OCI-LY1 (cell line): ENCODE measurements at regions not wholly inside any gene's neighbourhood (a gene's known extent, or its start where the extent isn't known, plus 50 kb on each side); places are given as distances from the start of the nearest gene placed in this dataset.

ENCODE experiments used
- CTCF ChIP-seq: fragments of 200-600 bp; sonication (generic), shearing (Covaris generic); IDR thresholded peaks from 2 replicates; pipeline ENCODE4 v1.5.1; 2017; ENCODE audit warnings: mild to moderate bottlenecking, antibody characterized with exemption, low read length, moderate library complexity, mixed read lengths
- EZH2 ChIP-seq: fragments of 200-600 bp; sonication (generic), shearing (Covaris generic); IDR thresholded peaks from 2 replicates; pipeline ENCODE4 v1.8.0; 2017; ENCODE audit warnings: borderline replicate concordance, mixed run types, mild to moderate bottlenecking, antibody characterized with exemption, low read length, moderate library complexity, mixed read lengths

GRCh38 chr4:179344861-179345260 lies 1902.6 kb upstream of the AGA start:
- TF ChIP-seq CTCF (no peak), EZH2 (no peak)
